GM06990 (cell line): ENCODE measurements at regions not wholly inside any gene's neighbourhood (a gene's known extent, or its start where the extent isn't known, plus 50 kb on each side); places are given as distances from the start of the nearest gene placed in this dataset.

Experiments
- DNase-seq: peaks from one replicate; pipeline ENCODE4 v3.0.0-alpha.2; 2011; ENCODE audit not compliant: insufficient read length; ENCODE audit errors: extremely low read depth
- H3K27me3 ChIP-seq: replicated peaks from 2 replicates; pipeline ENCODE4 v1.6.0; 2011; ENCODE audit warnings: low read length; ENCODE audit not compliant: control insufficient read depth, insufficient read depth
- H3K36me3 ChIP-seq: 2 replicates; pipeline ENCODE4 v1.5.1; 2011; ENCODE audit warnings: low read length; ENCODE audit not compliant: control insufficient read depth, insufficient read depth
- H3K4me3 ChIP-seq: replicated peaks from 2 replicates; pipeline ENCODE4 v1.5.1; 2011; ENCODE audit warnings: low read depth, mild to moderate bottlenecking, control low read depth, low read length
- CTCF ChIP-seq: IDR thresholded peaks from 2 replicates; pipeline ENCODE4 v1.5.1; 2011; ENCODE audit warnings: low read length, control low read depth, mild to moderate bottlenecking, inconsistent platforms; ENCODE audit not compliant: insufficient read depth, poor library complexity, severe bottlenecking

- TF ChIP-seq CTCF = no peak
- H3K4me3 ChIP-seq = no peak overlapping the region
- H3K27me3 ChIP-seq = no peaks in the 10 kb centered on the region
- H3K36me3 ChIP-seq = no peaks in the 10 kb centered on the region
- DNase-seq = no peak
These were observed 293.1 kb upstream of the NRP1 start for GRCh38 chr10:33627611-33628010.

GRCh38 chr10:33626798-33627466 lies 292.5 kb upstream of the NRP1 start:
- TF ChIP-seq CTCF = no peak
- no peaks in the 10 kb centered on the region for H3K27me3 ChIP-seq
- no peak overlapping the region for H3K4me3 ChIP-seq
- no peaks in the 10 kb centered on the region for H3K36me3 ChIP-seq
- DNase-seq = no peak

GRCh38 chr10:33623669-33624068 lies 289.2 kb upstream of the NRP1 start:
- Histone ChIP-seq H3K36me3 (no peaks in the 10 kb centered on the region), H3K4me3 (no peak overlapping the region), H3K27me3 (no peaks in the 10 kb centered on the region)
- TF ChIP-seq CTCF = no peak
- no peak for DNase-seq

- DNase-seq = no peak
- TF ChIP-seq CTCF = no peak
- no peak overlapping the region for H3K4me3 ChIP-seq
- no peaks in the 10 kb centered on the region for H3K36me3 ChIP-seq
- H3K27me3 ChIP-seq = no peaks in the 10 kb centered on the region
These were observed 286.6 kb upstream of the NRP1 start for GRCh38 chr10:33621101-33621500.

GRCh38 chr10:33618196-33618595 lies 283.7 kb upstream of the NRP1 start:
- Histone ChIP-seq H3K27me3 (no peaks in the 10 kb centered on the region), H3K4me3 (no peak overlapping the region), H3K36me3 (no peaks in the 10 kb centered on the region)
- DNase-seq = no peak
- TF ChIP-seq CTCF = no peak
